Panc1 (cell line): ENCODE measurements at regions not wholly inside any gene's neighbourhood (a gene's known extent, or its start where the extent isn't known, plus 50 kb on each side); places are given as distances from the start of the nearest gene placed in this dataset.

Source experiments
- SIN3A ChIP-seq: IDR thresholded peaks from 2 replicates; pipeline ENCODE4 v1.6.1; 2012; ENCODE audit warnings: low read depth, mild to moderate bottlenecking, low read length, moderate library complexity, borderline replicate concordance; ENCODE audit not compliant: insufficient read depth
- TF ChIP-seq, protein P1 (sequence below): fragments of 450-650 bp; IDR thresholded peaks from 2 replicates; pipeline ENCODE4 v1.5.1; 2017; ENCODE audit warnings: mild to moderate bottlenecking

DNA sequence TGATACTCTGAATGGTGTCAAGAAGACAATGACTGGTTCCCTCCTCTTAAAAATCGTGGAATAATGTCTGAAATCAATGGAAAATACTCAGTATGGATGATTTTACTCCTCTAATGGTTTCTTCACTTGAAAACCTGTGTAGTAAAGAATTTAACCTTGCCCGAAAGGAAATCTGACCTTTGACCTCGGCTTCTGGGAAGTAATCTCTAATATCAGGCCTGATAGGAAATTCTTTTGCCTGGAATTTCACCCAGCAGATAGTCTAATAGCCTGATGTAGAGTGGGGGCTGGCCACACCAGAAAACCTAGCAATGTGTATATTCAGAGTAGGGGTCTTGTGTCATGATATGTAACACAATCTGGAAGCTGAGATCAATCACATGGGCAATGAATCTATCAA is 91.5 kb upstream of the GOLIM4 start:
- TF ChIP-seq, protein P1, sequence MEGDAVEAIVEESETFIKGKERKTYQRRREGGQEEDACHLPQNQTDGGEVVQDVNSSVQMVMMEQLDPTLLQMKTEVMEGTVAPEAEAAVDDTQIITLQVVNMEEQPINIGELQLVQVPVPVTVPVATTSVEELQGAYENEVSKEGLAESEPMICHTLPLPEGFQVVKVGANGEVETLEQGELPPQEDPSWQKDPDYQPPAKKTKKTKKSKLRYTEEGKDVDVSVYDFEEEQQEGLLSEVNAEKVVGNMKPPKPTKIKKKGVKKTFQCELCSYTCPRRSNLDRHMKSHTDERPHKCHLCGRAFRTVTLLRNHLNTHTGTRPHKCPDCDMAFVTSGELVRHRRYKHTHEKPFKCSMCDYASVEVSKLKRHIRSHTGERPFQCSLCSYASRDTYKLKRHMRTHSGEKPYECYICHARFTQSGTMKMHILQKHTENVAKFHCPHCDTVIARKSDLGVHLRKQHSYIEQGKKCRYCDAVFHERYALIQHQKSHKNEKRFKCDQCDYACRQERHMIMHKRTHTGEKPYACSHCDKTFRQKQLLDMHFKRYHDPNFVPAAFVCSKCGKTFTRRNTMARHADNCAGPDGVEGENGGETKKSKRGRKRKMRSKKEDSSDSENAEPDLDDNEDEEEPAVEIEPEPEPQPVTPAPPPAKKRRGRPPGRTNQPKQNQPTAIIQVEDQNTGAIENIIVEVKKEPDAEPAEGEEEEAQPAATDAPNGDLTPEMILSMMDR, result no peak
- no peak for TF ChIP-seq SIN3A
